Retinal pigment epithelial cell (primary cell): ENCODE measurements at regions not wholly inside any gene's neighbourhood (a gene's known extent, or its start where the extent isn't known, plus 50 kb on each side); places are given as distances from the start of the nearest gene placed in this dataset.
A peak's percentile ranks its signal among the peaks of the same experiment; 100 is the strongest.

ENCODE experiments used
- DNase-seq: peaks from one replicate; pipeline ENCODE4 v3.0.0-alpha.2; 2010; ENCODE audit warnings: low read depth
- H3K4me3 ChIP-seq: 2 replicates; pipeline ENCODE4 v1.5.1; 2011; ENCODE audit warnings: mild to moderate bottlenecking, low read length, control low read depth, moderate library complexity
- TF ChIP-seq, protein P1 (sequence below): conservative IDR thresholded peaks from 2 replicates; pipeline ENCODE4 v1.5.1; 2011; ENCODE audit warnings: low read depth, low read length, control low read depth, inconsistent platforms

DNA sequence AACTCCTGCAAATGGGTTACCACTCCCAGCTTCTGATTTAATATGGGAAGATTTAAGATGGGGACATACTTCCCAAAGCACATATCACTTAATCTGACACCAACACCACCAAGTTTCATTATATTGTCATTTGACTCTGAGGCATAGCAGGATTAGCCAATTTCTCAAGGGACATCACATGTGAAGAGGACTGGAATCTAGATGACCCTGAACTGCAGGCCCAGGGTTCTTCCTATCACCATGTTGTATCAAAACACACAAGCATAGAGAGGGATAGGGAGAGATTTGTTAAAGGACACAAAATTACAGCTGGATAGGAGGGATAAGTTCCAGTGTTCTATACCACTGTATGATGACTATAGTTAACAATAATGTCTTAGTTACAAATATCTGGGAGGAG lies 168.3 kb upstream of the PPP2R2B start:
- TF ChIP-seq, protein P1, sequence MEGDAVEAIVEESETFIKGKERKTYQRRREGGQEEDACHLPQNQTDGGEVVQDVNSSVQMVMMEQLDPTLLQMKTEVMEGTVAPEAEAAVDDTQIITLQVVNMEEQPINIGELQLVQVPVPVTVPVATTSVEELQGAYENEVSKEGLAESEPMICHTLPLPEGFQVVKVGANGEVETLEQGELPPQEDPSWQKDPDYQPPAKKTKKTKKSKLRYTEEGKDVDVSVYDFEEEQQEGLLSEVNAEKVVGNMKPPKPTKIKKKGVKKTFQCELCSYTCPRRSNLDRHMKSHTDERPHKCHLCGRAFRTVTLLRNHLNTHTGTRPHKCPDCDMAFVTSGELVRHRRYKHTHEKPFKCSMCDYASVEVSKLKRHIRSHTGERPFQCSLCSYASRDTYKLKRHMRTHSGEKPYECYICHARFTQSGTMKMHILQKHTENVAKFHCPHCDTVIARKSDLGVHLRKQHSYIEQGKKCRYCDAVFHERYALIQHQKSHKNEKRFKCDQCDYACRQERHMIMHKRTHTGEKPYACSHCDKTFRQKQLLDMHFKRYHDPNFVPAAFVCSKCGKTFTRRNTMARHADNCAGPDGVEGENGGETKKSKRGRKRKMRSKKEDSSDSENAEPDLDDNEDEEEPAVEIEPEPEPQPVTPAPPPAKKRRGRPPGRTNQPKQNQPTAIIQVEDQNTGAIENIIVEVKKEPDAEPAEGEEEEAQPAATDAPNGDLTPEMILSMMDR, result no peak
- no peak overlapping the region for H3K4me3 ChIP-seq
- DNase-seq, result no peak

DNA sequence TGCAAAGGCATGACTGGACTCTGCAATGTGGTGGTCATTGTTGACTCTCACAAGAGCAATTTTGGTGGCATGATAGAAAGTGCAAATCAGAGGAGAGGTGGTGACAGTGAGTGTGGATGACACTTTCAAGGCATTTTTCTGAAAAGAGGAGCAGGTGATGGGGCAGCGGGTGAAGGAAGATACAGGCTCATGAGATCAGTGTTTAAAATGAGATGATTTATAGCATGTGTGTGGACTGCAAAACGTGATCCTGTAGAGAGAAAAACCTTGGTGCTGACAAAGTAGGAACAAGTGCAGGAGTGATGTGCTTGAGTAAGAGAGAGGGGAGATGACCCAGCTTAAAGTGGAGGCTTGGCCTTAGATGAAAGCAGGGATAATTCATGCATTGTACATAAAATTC lies 171.2 kb upstream of the PPP2R2B start:
- TF ChIP-seq, protein P1, result no peak

DNA sequence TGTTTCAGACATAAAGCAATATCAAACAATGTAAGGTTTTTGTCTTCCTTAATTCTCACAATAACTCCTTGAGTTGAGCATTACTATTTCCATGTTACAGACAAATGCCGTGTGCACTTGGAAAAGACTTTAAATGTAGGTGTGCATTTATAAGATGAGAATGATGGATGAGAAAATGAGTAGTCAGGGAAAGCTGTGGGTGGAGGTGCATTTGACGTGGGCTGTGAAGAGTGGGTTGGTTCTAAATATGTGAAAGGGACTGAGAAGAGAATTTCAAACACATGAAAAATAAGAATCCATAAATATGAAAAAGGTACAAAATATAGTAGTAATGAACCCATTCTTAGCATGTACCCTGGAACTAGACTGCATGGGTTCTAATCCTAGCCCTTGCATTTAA lies 171.6 kb upstream of the PPP2R2B start:
- H3K4me3 ChIP-seq, result no peak overlapping the region
- TF ChIP-seq, protein P1, result no peak
- DNase-seq, result no peak

More for the DNA sequence above, 171.2 kb upstream of the PPP2R2B start:
- DNase-seq, result no peak
- no peak overlapping the region for H3K4me3 ChIP-seq

DNA sequence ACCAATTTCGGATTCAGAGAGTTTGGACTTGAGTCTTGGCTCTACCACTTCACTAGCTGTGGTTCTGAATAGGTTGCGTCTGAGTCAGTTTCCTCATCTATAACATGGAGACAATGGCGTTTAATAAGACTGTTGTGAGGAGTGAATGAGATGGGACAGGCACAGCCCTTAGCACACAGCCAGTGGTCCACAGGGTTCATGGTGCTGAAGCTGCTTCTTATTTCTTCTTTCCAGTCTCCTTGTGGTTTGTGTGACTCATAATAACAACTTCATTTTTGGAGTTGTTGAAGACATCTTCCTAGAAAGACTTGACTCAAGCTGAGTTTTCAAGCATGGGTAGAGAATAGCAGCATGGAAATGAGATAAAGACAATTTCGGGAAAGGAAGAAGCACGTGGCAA lies 172.6 kb upstream of the PPP2R2B start:
- DNase-seq, result no peak
- TF ChIP-seq, protein P1, result no peak
- no peak overlapping the region for H3K4me3 ChIP-seq

DNA sequence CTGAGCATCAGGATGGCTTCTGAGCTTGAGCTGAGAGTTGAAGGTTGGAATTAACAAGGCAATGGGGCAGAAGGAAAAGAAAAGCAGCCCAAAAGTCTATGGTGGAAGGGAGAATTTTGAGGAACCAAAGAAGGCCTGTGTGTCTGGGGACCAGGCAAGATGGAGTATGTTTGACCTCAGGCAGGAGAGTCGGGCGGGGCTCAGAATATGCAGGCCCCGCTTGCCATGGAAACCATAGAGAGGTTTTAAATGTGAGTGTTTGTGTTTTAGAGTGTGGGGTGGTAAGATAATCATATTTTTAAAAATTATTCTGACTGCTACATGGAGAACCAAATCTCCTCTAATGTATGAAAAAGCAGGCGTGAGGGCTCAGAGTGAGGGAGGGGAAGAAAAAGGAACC lies 174.0 kb upstream of the PPP2R2B start:
- DNase-seq, result no peak
- TF ChIP-seq, protein P1, result no peak

DNA sequence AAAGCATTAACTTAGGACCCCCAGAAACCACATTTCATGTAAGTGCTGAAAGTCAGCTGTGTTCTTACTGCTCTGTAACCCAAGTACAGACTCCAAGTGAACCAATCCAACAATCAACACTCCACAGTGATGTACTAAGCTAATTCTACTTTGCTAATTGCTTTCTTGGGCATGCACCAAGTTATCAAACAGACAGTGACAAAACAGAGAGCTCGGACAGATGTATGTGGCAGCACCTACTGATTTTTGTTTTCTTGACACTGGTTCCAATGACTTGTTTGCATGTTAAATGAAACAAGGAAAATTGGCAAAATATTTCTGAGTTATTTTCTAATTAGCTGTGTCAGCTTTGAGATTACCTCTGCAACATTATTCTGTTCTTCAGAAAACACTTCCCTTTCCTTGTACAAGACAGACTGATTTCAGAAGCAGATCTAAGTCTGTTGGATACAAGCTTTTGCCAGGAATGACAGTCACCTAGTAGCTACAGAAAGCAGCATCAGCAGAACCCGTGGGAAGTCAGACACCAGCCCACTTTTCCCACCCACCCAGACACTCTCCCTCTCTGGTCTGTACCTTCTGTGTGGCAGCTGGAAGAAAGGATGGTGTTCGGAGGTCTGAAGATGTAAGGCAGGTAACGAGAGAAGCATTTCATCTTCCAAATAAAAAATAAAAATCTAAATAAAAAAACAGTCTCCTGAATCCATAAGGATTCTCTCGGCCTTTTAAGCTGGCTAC lies 176.7 kb upstream of the PPP2R2B start:
- TF ChIP-seq, protein P1, result no peak
- no peak for DNase-seq
- H3K4me3 ChIP-seq, result no peak overlapping the region

More for the DNA sequence above, 174.0 kb upstream of the PPP2R2B start:
- H3K4me3 ChIP-seq, result no peak overlapping the region

DNA sequence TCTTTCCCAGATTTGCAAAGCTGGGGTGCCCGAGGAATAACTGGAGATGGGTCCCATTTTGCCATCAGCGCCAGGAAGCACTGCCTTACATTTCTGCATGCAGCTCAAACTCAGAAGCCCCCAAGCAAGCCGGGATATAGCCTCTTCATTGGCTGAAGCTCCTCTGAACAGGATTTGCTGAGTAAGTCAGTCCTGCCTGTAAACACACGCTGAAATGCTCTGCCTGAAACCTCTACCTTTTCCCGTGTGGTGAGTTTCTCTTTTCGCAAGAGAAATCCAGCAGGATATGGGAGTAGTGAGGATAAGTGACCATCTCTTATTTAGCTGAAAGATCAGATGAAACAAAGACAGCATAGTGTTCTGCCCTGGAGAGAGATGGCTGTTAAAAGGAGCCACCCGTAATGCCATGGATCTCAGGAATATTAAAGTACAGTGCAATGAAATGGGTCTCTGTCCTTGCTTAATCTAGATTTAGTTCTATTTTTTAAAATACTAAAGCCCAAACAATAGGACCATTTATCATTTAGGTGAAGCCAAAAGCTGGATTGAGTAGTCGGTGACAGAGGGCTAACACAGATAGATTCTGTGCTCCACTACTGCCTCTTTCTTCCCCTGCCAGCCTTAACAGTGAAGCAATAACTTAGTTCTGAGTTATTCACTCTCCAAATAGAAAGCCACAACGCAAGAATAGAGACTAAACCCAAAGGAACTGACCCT lies 177.5 kb upstream of the PPP2R2B start:
- no peak for DNase-seq
- peak overlapping the region; percentile 2 for H3K4me3 ChIP-seq
- TF ChIP-seq, protein P1, result no peak
